SK-N-SH treated with all-trans-retinoic acid at 6 μM for 48 hours (cell line): ENCODE measurements at regions not wholly inside any gene's neighbourhood (a gene's known extent, or its start where the extent isn't known, plus 50 kb on each side); places are given as distances from the start of the nearest gene placed in this dataset.

Experiments
- ISL1 ChIP-seq: fragments of 250-450 bp; sonication (Bioruptor Pico); IDR thresholded peaks from 2 replicates; pipeline ENCODE4 v2.1.2; 2022; ENCODE audit warnings: mild to moderate bottlenecking, moderate library complexity
- PATZ1 ChIP-seq: fragments of 250-450 bp; sonication (Bioruptor Pico); IDR thresholded peaks from 2 replicates; pipeline ENCODE4 v1.8.0; 2020; ENCODE audit warnings: mild to moderate bottlenecking, moderate library complexity, borderline replicate concordance
- POU6F1 ChIP-seq: fragments of 250-450 bp; sonication (Bioruptor Pico); IDR thresholded peaks from 2 replicates; pipeline ENCODE4 v1.8.0; 2021; ENCODE audit warnings: low read depth, mild to moderate bottlenecking, moderate library complexity, borderline replicate concordance
- TCF4 ChIP-seq: fragments of 250-450 bp; sonication (Bioruptor Pico); IDR thresholded peaks from 2 replicates; pipeline ENCODE4 v1.8.0; 2021; ENCODE audit warnings: mild to moderate bottlenecking, moderate library complexity, borderline replicate concordance
- ZNF565 ChIP-seq: fragments of 450-650 bp; formaldehyde crosslinking; conservative IDR thresholded peaks from 2 replicates; pipeline ENCODE4 v1.5.0; 2020; ENCODE audit warnings: low read depth, mild to moderate bottlenecking, moderate library complexity
- TF ChIP-seq, protein P1 (sequence below): fragments of 250-450 bp; sonication (Bioruptor Pico); IDR thresholded peaks from 2 replicates; pipeline ENCODE4 v1.5.1; 2020; ENCODE audit warnings: low read depth, mild to moderate bottlenecking, moderate library complexity
- TF ChIP-seq, protein P2 (sequence below): fragments of 250-450 bp; sonication (Bioruptor Pico); IDR thresholded peaks from 2 replicates; pipeline ENCODE4 v1.5.1; 2021; ENCODE audit warnings: mild to moderate bottlenecking, moderate library complexity

DNA sequence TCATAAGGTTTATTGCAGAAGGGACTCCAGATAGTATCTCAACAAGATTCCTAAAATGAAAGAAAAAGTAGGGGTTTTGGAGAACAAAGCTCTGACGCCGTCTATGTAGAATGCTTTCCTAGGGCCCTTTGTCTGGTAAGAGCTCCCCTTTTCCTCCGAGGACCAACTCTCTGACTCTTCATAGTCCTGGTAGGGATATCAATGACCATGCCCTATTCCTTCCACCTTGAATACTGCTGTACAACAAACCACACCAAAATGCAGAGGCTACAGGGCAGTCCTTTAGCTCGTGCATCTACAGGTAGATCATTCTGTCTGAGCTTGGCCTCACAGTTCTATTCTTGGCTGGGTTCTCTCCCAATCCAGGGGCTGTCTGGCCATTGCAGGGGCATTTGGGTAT, 190.3 kb downstream of the WDR11 start:
- TF ChIP-seq ZNF565 (CRISPR knock-in tag): no peak
- TF ChIP-seq, protein P1, sequence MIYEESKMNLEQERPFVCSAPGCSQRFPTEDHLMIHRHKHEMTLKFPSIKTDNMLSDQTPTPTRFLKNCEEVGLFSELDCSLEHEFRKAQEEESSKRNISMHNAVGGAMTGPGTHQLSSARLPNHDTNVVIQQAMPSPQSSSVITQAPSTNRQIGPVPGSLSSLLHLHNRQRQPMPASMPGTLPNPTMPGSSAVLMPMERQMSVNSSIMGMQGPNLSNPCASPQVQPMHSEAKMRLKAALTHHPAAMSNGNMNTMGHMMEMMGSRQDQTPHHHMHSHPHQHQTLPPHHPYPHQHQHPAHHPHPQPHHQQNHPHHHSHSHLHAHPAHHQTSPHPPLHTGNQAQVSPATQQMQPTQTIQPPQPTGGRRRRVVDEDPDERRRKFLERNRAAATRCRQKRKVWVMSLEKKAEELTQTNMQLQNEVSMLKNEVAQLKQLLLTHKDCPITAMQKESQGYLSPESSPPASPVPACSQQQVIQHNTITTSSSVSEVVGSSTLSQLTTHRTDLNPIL: no peak
- no peak for TF ChIP-seq PATZ1 (CRISPR knock-in tag)
- no peak for TF ChIP-seq POU6F1
- TF ChIP-seq TCF4: no peak
- no peak for TF ChIP-seq ISL1 (CRISPR knock-in tag)
- TF ChIP-seq, protein P2, sequence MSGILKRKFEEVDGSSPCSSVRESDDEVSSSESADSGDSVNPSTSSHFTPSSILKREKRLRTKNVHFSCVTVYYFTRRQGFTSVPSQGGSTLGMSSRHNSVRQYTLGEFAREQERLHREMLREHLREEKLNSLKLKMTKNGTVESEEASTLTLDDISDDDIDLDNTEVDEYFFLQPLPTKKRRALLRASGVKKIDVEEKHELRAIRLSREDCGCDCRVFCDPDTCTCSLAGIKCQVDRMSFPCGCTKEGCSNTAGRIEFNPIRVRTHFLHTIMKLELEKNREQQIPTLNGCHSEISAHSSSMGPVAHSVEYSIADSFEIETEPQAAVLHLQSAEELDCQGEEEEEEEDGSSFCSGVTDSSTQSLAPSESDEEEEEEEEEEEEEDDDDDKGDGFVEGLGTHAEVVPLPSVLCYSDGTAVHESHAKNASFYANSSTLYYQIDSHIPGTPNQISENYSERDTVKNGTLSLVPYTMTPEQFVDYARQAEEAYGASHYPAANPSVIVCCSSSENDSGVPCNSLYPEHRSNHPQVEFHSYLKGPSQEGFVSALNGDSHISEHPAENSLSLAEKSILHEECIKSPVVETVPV (CRISPR knock-in tag): no peak
